Keratinocyte (primary cell): ENCODE measurements at regions not wholly inside any gene's neighbourhood (a gene's known extent, or its start where the extent isn't known, plus 50 kb on each side); places are given as distances from the start of the nearest gene placed in this dataset.

Source experiments
- DNase-seq: peaks from one replicate; pipeline ENCODE4 v3.0.0-alpha.2; 2011; ENCODE audit warnings: low read depth, missing footprints, low spot score
- FAIRE-seq: peaks from 2 replicates; lab custom pipeline; 2011; peaks lifted over from hg19 to GRCh38; lab: Jason Lieb, UNC
- H2AFZ ChIP-seq: 2 replicates; pipeline ENCODE4 v1.6.0; 2012; ENCODE audit warnings: low read length, control low read depth, inconsistent platforms; ENCODE audit not compliant: control insufficient read depth
- H3K27ac ChIP-seq: 2 replicates; pipeline ENCODE4 v1.5.1; 2011; ENCODE audit warnings: low read length; ENCODE audit not compliant: control insufficient read depth, insufficient read depth
- H3K27me3 ChIP-seq: 3 replicates; pipeline ENCODE4 v1.6.0; 2011; ENCODE audit warnings: low read length; ENCODE audit not compliant: control insufficient read depth, insufficient read depth; ENCODE audit errors: extremely low read depth
- H3K36me3 ChIP-seq, 2 experiments: 2 replicates in 1 of 2; 3 replicates in 1 of 2; pipeline ENCODE4 v1.5.1; 2011; ENCODE audit warnings: low read length in 2 of 2, mild to moderate bottlenecking in 1 of 2; ENCODE audit not compliant: control insufficient read depth in 2 of 2, insufficient read depth in 2 of 2; ENCODE audit errors: extremely low read depth in 1 of 2
- H3K4me1 ChIP-seq: 3 replicates; pipeline ENCODE4 v1.5.1; 2011; ENCODE audit warnings: low read length; ENCODE audit not compliant: control insufficient read depth, insufficient read depth; ENCODE audit errors: extremely low read depth
- H3K4me2 ChIP-seq: 3 replicates; pipeline ENCODE4 v1.6.0; 2011; ENCODE audit warnings: low read depth, low read length; ENCODE audit not compliant: control insufficient read depth, insufficient read depth; ENCODE audit errors: extremely low read depth
- H3K4me3 ChIP-seq, 3 experiments: fragments of 200-600 bp in 1 of 3; sonication (generic) in 1 of 3; 2 replicates in 2 of 3; 3 replicates in 1 of 3; pipeline ENCODE4 v1.5.1; 2011 to 2016; ENCODE audit warnings: low read length in 3 of 3, mild to moderate bottlenecking in 3 of 3, control low read depth in 2 of 3, inconsistent platforms in 1 of 3, low read depth in 1 of 3, mixed read lengths in 1 of 3, mixed run types in 1 of 3, moderate library complexity in 1 of 3; ENCODE audit not compliant: control insufficient read depth in 2 of 3, insufficient read depth in 2 of 3; ENCODE audit errors: extremely low read depth in 1 of 3
- H3K79me2 ChIP-seq: 2 replicates; pipeline ENCODE4 v1.6.0; 2012; ENCODE audit warnings: low read length; ENCODE audit not compliant: control insufficient read depth, insufficient read depth
- H3K9ac ChIP-seq: 3 replicates; pipeline ENCODE4 v1.6.0; 2011; ENCODE audit warnings: low read length; ENCODE audit not compliant: control insufficient read depth, insufficient read depth; ENCODE audit errors: extremely low read depth
- H3K9me1 ChIP-seq: 3 replicates; pipeline ENCODE4 v1.6.0; 2011; ENCODE audit warnings: low read length; ENCODE audit not compliant: control insufficient read depth, insufficient read depth; ENCODE audit errors: extremely low read depth
- H3K9me3 ChIP-seq: 2 replicates; pipeline ENCODE4 v1.5.1; 2012; ENCODE audit warnings: low read depth, low read length; ENCODE audit not compliant: control insufficient read depth
- H4K20me1 ChIP-seq: 3 replicates; pipeline ENCODE4 v1.6.0; 2011; ENCODE audit warnings: low read length; ENCODE audit not compliant: control insufficient read depth, insufficient read depth; ENCODE audit errors: extremely low read depth
- EZH2 ChIP-seq: IDR thresholded peaks from one replicate; pipeline ENCODE4 v1.6.1; 2012; ENCODE audit warnings: inconsistent platforms, mild to moderate bottlenecking, low read length, moderate library complexity
- dilution Hi-C: fragments of 300-500 bp; cut with MboI; formaldehyde crosslinking; loops from one replicate; pipeline ENCODE4 v1.7.0; 2020; ENCODE audit warnings: low sequenced_read_pairs; ENCODE audit not compliant: extremely low pct_ligation_motif_present
- TF ChIP-seq, protein P1 (sequence below), 3 experiments: IDR thresholded peaks in 1 of 3; conservative IDR thresholded peaks in 1 of 3; optimal IDR thresholded peaks in 1 of 3; 2 replicates in 2 of 3; 3 replicates in 1 of 3; pipeline versions ENCODE3 to v1.5.1; 2011; ENCODE audit warnings: low read length in 3 of 3, mild to moderate bottlenecking in 3 of 3, moderate library complexity in 2 of 3, control low read depth in 1 of 3, inconsistent platforms in 1 of 3; ENCODE audit not compliant: insufficient read depth in 2 of 3; ENCODE audit errors: extremely low read depth in 1 of 3

DNA sequence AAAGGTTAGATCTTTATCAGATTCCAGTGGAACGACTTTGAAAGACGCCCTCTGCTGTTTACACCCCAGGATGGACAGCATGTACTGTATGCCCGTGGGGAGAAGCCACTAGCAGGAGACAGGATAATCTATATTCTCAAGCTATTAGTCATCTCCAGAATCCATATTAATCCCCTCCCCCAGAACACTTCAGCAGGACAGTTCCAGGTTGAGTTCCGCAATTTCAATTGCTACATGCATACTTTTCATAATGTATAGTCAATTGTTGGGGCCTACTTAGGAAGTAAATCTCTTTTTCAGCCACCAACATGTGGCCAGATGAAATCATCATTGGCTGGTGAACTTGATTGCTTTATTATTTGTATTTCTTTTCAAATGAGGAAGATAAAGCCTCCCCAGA lies 313.1 kb upstream of the SMIM30 start:
- DNase-seq (no peak), FAIRE-seq (no peak)
- no peak overlapping the region for H3K9ac ChIP-seq
- no peaks in the 10 kb centered on the region for H3K79me2 ChIP-seq
- no peak overlapping the region for H3K27ac ChIP-seq
- no peaks in the 10 kb centered on the region for H3K9me3 ChIP-seq
- H4K20me1 ChIP-seq, result no peaks in the 10 kb centered on the region
- H3K4me1 ChIP-seq, result no peaks in the 10 kb centered on the region
- H3K4me2 ChIP-seq, result no peak overlapping the region
- H2AFZ ChIP-seq, result no peak overlapping the region
- H3K36me3 ChIP-seq, result no peaks in the 10 kb centered on the region
- no peaks in the 10 kb centered on the region for H3K27me3 ChIP-seq
- dilution Hi-C loops, result no loop called here
- TF ChIP-seq, protein P1, sequence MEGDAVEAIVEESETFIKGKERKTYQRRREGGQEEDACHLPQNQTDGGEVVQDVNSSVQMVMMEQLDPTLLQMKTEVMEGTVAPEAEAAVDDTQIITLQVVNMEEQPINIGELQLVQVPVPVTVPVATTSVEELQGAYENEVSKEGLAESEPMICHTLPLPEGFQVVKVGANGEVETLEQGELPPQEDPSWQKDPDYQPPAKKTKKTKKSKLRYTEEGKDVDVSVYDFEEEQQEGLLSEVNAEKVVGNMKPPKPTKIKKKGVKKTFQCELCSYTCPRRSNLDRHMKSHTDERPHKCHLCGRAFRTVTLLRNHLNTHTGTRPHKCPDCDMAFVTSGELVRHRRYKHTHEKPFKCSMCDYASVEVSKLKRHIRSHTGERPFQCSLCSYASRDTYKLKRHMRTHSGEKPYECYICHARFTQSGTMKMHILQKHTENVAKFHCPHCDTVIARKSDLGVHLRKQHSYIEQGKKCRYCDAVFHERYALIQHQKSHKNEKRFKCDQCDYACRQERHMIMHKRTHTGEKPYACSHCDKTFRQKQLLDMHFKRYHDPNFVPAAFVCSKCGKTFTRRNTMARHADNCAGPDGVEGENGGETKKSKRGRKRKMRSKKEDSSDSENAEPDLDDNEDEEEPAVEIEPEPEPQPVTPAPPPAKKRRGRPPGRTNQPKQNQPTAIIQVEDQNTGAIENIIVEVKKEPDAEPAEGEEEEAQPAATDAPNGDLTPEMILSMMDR (optimal IDR thresholded peaks at IDR 0.05 in 1 of 3, IDR thresholded peaks at IDR 0.05 in 1 of 3, conservative IDR thresholded peaks at IDR 0.05 in 1 of 3; ENCODE audit: extremely low read depth in 1 of 3, insufficient read depth in 2 of 3, low read length in 3 of 3), result no peak
- no peak for TF ChIP-seq EZH2
- H3K4me3 ChIP-seq, result no peak overlapping the region
- no peaks in the 10 kb centered on the region for H3K9me1 ChIP-seq

DNA sequence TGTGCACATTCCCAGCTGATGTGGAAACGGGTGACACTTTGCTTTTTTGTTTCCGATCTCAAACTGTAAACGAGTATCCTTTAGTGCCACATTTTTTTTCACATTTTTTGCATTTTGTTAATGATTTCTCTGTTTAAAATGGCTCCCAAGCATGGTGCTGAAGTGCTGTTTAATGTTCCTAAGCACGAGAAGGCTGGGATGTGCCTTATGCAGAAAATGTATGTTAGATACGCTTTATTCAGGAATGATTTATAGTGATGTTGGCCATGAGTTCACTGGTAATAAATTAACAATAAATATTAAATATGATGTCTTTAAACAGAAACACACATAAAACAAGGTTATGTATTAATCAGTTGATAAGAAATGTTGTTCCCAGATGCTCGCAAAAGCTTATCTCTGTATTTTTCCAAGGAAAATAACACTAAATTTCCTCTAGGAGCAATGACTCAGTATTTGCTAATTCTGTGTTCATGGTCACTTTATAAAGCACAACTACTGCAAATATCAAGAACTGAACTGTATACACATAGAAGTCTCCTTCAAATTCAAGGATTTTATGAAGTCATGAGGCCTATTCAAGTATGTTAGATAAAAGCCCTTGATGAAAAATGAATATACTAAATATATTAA lies 305.9 kb upstream of the SMIM30 start:
- Histone ChIP-seq H3K9ac (no peak overlapping the region), H3K27ac (no peak overlapping the region), H3K4me3 (no peak overlapping the region), H3K79me2 (no peaks in the 10 kb centered on the region), H3K9me1 (no peaks in the 10 kb centered on the region), H3K4me1 (no peaks in the 10 kb centered on the region), H4K20me1 (no peaks in the 10 kb centered on the region), H3K27me3 (no peaks in the 10 kb centered on the region), H3K36me3 (no peaks in the 10 kb centered on the region), H3K9me3 (no peaks in the 10 kb centered on the region), H3K4me2 (no peak overlapping the region), H2AFZ (no peak overlapping the region)
- TF ChIP-seq EZH2, result no peak
- TF ChIP-seq, protein P1 (optimal IDR thresholded peaks at IDR 0.05 in 1 of 3, IDR thresholded peaks at IDR 0.05 in 1 of 3, conservative IDR thresholded peaks at IDR 0.05 in 1 of 3; ENCODE audit: extremely low read depth in 1 of 3, insufficient read depth in 2 of 3, low read length in 3 of 3), result no peak
- DNase-seq (no peak), FAIRE-seq (no peak)
- dilution Hi-C loops, result no loop called here
